ENCODE measurements at regions not wholly inside any gene's neighbourhood (a gene's known extent, or its start where the extent isn't known, plus 50 kb on each side); places are given as distances from the start of the nearest gene placed in this dataset.

DNA sequence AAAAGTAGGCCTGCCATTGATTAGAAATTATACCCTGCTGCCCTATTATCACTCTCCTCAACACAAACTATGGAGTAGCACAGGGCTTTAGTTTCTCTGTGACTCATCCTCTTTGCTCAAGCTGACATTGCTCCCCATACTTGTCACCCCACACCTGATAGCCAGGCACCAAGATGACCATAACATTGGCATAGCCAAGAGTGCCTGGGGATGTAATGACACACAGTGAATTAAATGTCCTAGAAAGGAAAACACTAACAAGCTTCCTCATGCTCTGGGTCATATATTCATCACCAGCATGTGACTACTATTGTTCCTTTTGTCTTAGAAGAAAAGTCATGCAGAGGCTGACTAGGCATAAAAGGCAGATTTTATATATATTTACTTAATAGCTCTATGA is 137.8 kb upstream of the RND3 start:
- H3K4me3 ChIP-seq (ENCODE audit: low read depth in 1 of 2, low read length in 2 of 2): no peak overlapping the region
- H3K27ac ChIP-seq (ENCODE audit: low read depth, low read length): no peak overlapping the region
- H3K36me3 ChIP-seq (ENCODE audit: control insufficient read depth in 1 of 2, insufficient read depth in 2 of 2, low read length in 2 of 2): no peaks in the 10 kb centered on the region
- H3K27me3 ChIP-seq (ENCODE audit: control insufficient read depth in 1 of 2, insufficient read depth in 2 of 2, low read length in 2 of 2): no peaks in the 10 kb centered on the region
- H3K9me3 ChIP-seq (ENCODE audit: control insufficient read depth in 1 of 2, low read length in 2 of 2): no peaks in the 10 kb centered on the region
- H3K4me1 ChIP-seq (ENCODE audit: control insufficient read depth in 1 of 2, insufficient read depth in 2 of 2, low read length in 2 of 2): no peaks in the 10 kb centered on the region
- no peak overlapping the region for H3K9ac ChIP-seq (ENCODE audit: low read depth in 1 of 2, low read length in 2 of 2)

- no peaks in the 10 kb centered on the region for H3K27me3 ChIP-seq (ENCODE audit: control insufficient read depth in 1 of 2, insufficient read depth in 2 of 2, low read length in 2 of 2)
- no peak overlapping the region for H3K27ac ChIP-seq (ENCODE audit: low read depth, low read length)
- no peaks in the 10 kb centered on the region for H3K4me1 ChIP-seq (ENCODE audit: control insufficient read depth in 1 of 2, insufficient read depth in 2 of 2, low read length in 2 of 2)
- H3K36me3 ChIP-seq (ENCODE audit: control insufficient read depth in 1 of 2, insufficient read depth in 2 of 2, low read length in 2 of 2): no peaks in the 10 kb centered on the region
- no peak overlapping the region for H3K4me3 ChIP-seq (ENCODE audit: low read depth in 1 of 2, low read length in 2 of 2)
- H3K9me3 ChIP-seq (ENCODE audit: control insufficient read depth in 1 of 2, low read length in 2 of 2): no peaks in the 10 kb centered on the region
- H3K9ac ChIP-seq (ENCODE audit: low read depth in 1 of 2, low read length in 2 of 2): no peak overlapping the region
These were observed 136.5 kb upstream of the RND3 start for GRCh38 chr2:150624001-150624401.

- Histone ChIP-seq H3K9me3 (ENCODE audit: control insufficient read depth in 1 of 2, low read length in 2 of 2) (no peaks in the 10 kb centered on the region), H3K4me1 (ENCODE audit: control insufficient read depth in 1 of 2, insufficient read depth in 2 of 2, low read length in 2 of 2) (no peaks in the 10 kb centered on the region), H3K36me3 (ENCODE audit: control insufficient read depth in 1 of 2, insufficient read depth in 2 of 2, low read length in 2 of 2) (no peaks in the 10 kb centered on the region), H3K27me3 (ENCODE audit: control insufficient read depth in 1 of 2, insufficient read depth in 2 of 2, low read length in 2 of 2) (no peaks in the 10 kb centered on the region), H3K27ac (ENCODE audit: low read depth, low read length) (no peak overlapping the region), H3K4me3 (ENCODE audit: low read depth in 1 of 2, low read length in 2 of 2) (no peak overlapping the region), H3K9ac (ENCODE audit: low read depth in 1 of 2, low read length in 2 of 2) (no peak overlapping the region)
These were observed 134.2 kb upstream of the RND3 start for GRCh38 chr2:150621526-150622213.

GRCh38 chr2:150620855-150621254 is 133.4 kb upstream of the RND3 start:
- Histone ChIP-seq H3K4me1 (ENCODE audit: control insufficient read depth in 1 of 2, insufficient read depth in 2 of 2, low read length in 2 of 2) (no peaks in the 10 kb centered on the region), H3K4me3 (ENCODE audit: low read depth in 1 of 2, low read length in 2 of 2) (no peak overlapping the region), H3K36me3 (ENCODE audit: control insufficient read depth in 1 of 2, insufficient read depth in 2 of 2, low read length in 2 of 2) (no peaks in the 10 kb centered on the region), H3K27ac (ENCODE audit: low read depth, low read length) (no peak overlapping the region), H3K27me3 (ENCODE audit: control insufficient read depth in 1 of 2, insufficient read depth in 2 of 2, low read length in 2 of 2) (no peaks in the 10 kb centered on the region), H3K9ac (ENCODE audit: low read depth in 1 of 2, low read length in 2 of 2) (no peak overlapping the region), H3K9me3 (ENCODE audit: control insufficient read depth in 1 of 2, low read length in 2 of 2) (no peaks in the 10 kb centered on the region)

DNA sequence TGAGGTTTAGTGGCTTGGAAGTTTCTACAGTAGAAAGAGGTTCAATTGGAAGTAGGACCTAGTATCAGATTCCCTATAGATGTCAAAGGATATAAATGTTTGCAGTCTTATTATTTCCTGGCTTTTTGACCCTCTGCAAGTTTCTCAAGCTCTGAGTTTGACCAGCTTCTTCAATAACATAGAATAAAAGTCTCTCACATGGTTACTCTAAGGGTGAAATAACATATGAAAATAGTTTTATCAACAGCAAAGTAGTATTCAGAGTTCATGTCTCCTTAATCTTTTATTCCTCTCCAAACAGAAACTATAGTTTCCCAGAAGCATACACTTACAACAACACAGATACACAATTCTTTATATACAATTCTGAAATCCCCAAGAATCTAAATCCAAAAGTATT is 132.9 kb upstream of the RND3 start:
- no peak overlapping the region for H3K27ac ChIP-seq (ENCODE audit: low read depth, low read length)
- no peaks in the 10 kb centered on the region for H3K27me3 ChIP-seq (ENCODE audit: control insufficient read depth in 1 of 2, insufficient read depth in 2 of 2, low read length in 2 of 2)
- H3K9me3 ChIP-seq (ENCODE audit: control insufficient read depth in 1 of 2, low read length in 2 of 2): no peaks in the 10 kb centered on the region
- H3K9ac ChIP-seq (ENCODE audit: low read depth in 1 of 2, low read length in 2 of 2): no peak overlapping the region
- no peaks in the 10 kb centered on the region for H3K4me1 ChIP-seq (ENCODE audit: control insufficient read depth in 1 of 2, insufficient read depth in 2 of 2, low read length in 2 of 2)
- H3K36me3 ChIP-seq (ENCODE audit: control insufficient read depth in 1 of 2, insufficient read depth in 2 of 2, low read length in 2 of 2): no peaks in the 10 kb centered on the region
- H3K4me3 ChIP-seq (ENCODE audit: low read depth in 1 of 2, low read length in 2 of 2): no peak overlapping the region

DNA sequence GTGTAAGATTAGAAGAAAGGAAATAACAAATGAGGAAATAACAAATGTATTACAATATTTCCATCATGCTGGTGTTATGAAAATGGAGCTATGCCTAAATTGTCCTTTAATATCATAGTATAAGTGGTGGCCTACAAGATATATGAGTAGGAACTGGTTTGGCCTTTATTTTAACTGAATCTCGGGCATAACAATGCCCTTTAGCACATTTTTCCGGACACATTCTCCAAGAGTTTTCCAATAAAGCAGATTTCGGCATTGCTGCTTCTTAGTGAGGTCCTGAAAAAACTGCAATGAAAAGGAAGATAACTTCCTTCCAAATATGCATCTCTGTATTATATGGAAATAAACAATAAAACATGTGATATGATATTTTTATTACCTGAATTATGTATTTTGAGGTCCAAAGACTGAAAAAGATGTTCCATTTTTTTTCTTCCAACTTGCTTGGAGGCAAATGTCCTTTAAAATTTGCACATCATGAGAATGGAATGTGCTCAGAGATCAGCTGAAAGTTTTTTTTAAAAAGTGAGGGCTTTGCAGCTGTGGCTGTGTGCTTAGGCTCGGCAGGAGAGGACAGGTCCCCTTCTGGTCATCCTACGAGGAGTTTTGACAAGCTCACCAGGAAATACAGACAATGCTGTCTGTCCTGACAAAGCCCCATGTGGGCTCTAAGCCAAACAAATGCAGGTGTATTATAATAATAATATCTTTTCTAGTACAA is 132.3 kb upstream of the RND3 start:
- H3K4me3 ChIP-seq (ENCODE audit: low read depth in 1 of 2, low read length in 2 of 2): no peak overlapping the region
- no peaks in the 10 kb centered on the region for H3K4me1 ChIP-seq (ENCODE audit: control insufficient read depth in 1 of 2, insufficient read depth in 2 of 2, low read length in 2 of 2)
- H3K36me3 ChIP-seq (ENCODE audit: control insufficient read depth in 1 of 2, insufficient read depth in 2 of 2, low read length in 2 of 2): no peaks in the 10 kb centered on the region
- no peaks in the 10 kb centered on the region for H3K9me3 ChIP-seq (ENCODE audit: control insufficient read depth in 1 of 2, low read length in 2 of 2)
- H3K27me3 ChIP-seq (ENCODE audit: control insufficient read depth in 1 of 2, insufficient read depth in 2 of 2, low read length in 2 of 2): no peaks in the 10 kb centered on the region
- no peak overlapping the region for H3K27ac ChIP-seq (ENCODE audit: low read depth, low read length)
- H3K9ac ChIP-seq (ENCODE audit: low read depth in 1 of 2, low read length in 2 of 2): no peak overlapping the region

DNA sequence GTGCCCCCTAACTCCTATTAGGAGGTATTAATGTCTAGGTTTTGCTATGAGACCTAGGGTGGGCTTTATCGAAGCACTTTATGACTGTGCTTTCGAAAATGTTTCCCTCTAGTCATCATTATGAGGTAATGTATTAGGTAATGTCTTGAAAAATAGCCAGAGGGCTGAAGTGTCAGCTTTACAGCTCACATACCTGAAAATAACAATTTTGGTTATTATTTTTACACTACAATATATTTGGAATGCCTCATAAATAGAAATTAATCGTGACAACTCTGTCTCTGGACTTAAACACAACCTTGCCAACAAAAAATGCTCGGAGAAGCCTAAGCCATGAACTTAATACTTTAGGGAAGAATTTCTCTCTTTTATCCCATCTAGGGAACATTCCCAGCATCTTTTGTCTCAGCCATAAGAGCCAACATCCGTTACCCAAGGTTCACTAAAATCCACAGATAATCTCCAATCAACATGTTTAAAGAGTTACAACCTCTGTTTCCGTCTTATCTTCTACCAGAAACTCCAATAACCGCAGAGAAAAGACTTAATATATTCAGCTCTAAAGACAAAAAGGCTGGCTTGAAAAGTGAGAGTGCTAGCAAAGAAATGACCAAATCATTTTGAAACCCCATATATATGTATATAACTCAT is 130.9 kb upstream of the RND3 start:
- Histone ChIP-seq H3K27ac (ENCODE audit: low read depth, low read length) (no peak overlapping the region), H3K27me3 (ENCODE audit: control insufficient read depth in 1 of 2, insufficient read depth in 2 of 2, low read length in 2 of 2) (no peaks in the 10 kb centered on the region), H3K9me3 (ENCODE audit: control insufficient read depth in 1 of 2, low read length in 2 of 2) (no peaks in the 10 kb centered on the region), H3K4me1 (ENCODE audit: control insufficient read depth in 1 of 2, insufficient read depth in 2 of 2, low read length in 2 of 2) (no peaks in the 10 kb centered on the region), H3K36me3 (ENCODE audit: control insufficient read depth in 1 of 2, insufficient read depth in 2 of 2, low read length in 2 of 2) (no peaks in the 10 kb centered on the region), H3K9ac (ENCODE audit: low read depth in 1 of 2, low read length in 2 of 2) (no peak overlapping the region), H3K4me3 (ENCODE audit: low read depth in 1 of 2, low read length in 2 of 2) (no peak overlapping the region)

- no peak overlapping the region for H3K9ac ChIP-seq (ENCODE audit: low read depth in 1 of 2, low read length in 2 of 2)
- no peak overlapping the region for H3K27ac ChIP-seq (ENCODE audit: low read depth, low read length)
- H3K4me3 ChIP-seq (ENCODE audit: low read depth in 1 of 2, low read length in 2 of 2): no peak overlapping the region
- H3K27me3 ChIP-seq (ENCODE audit: control insufficient read depth in 1 of 2, insufficient read depth in 2 of 2, low read length in 2 of 2): no peaks in the 10 kb centered on the region
- H3K9me3 ChIP-seq (ENCODE audit: control insufficient read depth in 1 of 2, low read length in 2 of 2): no peaks in the 10 kb centered on the region
- no peaks in the 10 kb centered on the region for H3K4me1 ChIP-seq (ENCODE audit: control insufficient read depth in 1 of 2, insufficient read depth in 2 of 2, low read length in 2 of 2)
- H3K36me3 ChIP-seq (ENCODE audit: control insufficient read depth in 1 of 2, insufficient read depth in 2 of 2, low read length in 2 of 2): no peaks in the 10 kb centered on the region
These were observed 130.0 kb upstream of the RND3 start for GRCh38 chr2:150617351-150617978.

DNA sequence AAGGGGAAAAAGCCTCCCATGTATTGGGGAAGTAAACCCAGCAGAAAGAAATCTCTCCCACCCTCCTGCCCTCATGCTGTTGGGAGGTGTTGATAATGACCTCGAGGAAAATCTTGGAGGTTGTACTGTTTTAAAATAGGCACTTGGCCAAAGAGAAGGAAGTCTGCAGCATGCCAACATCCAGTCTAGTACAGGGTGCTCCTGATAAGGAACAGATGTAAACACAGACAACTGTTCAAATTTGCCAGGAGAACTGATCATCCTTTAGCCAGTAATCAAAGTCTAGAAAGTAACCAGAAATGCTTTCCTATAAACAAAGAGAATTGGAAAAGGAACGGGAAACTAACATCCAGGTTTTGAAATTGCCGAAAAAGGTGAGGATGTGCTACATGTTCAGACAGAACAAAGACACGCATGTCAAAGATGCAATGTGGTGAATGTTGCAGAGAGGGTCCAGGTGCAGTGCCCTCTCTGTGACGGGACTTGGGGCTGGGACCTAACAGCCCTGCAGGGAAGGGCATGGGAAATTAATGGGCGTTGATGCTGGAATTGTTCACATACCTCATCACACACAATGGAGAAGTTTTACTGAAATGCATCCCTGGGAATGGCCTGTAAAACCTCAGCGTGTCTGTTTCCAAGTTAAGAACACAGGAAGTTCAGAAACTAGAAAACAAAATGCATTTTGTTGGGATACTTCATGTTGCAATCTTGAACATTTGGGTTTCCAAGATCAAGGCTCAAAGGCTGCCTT is 125.7 kb upstream of the RND3 start:
- Histone ChIP-seq H3K27me3 (ENCODE audit: control insufficient read depth in 1 of 2, insufficient read depth in 2 of 2, low read length in 2 of 2) (no peaks in the 10 kb centered on the region), H3K4me3 (ENCODE audit: low read depth in 1 of 2, low read length in 2 of 2) (no peak overlapping the region), H3K36me3 (ENCODE audit: control insufficient read depth in 1 of 2, insufficient read depth in 2 of 2, low read length in 2 of 2) (no peaks in the 10 kb centered on the region), H3K4me1 (ENCODE audit: control insufficient read depth in 1 of 2, insufficient read depth in 2 of 2, low read length in 2 of 2) (no peaks in the 10 kb centered on the region), H3K9ac (ENCODE audit: low read depth in 1 of 2, low read length in 2 of 2) (no peak overlapping the region), H3K27ac (ENCODE audit: low read depth, low read length) (no peak overlapping the region), H3K9me3 (ENCODE audit: control insufficient read depth in 1 of 2, low read length in 2 of 2) (no peaks in the 10 kb centered on the region)
